ENCODE measurements at regions not wholly inside any gene's neighbourhood (a gene's known extent, or its start where the extent isn't known, plus 50 kb on each side); places are given as distances from the start of the nearest gene placed in this dataset.
A peak's percentile ranks its signal among the peaks of the same experiment; 100 is the strongest.

DNA sequence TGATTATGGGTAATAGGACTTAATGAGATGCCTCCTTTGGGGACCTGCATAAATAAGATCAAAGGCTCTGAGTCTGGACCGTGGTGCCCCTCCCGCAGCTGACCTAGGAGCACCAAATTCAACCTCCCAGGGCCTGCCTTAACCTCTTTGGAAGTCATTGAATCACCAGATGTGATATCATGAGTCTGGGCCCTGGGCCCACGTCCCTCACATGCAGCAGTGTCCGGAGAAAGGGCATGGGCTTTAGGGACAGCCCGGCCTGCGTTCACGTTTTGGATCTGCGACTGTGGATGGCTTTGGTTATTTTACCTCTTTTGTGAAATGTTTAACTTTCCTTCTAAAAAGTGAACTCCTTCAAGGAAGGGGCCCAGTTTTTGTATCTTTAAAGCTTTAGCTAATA lies 220.0 kb upstream of the KLF6 start:
- in situ Hi-C loops (cut with HindIII; ENCODE audit: low sequenced_read_pairs) = no loop called here

DNA sequence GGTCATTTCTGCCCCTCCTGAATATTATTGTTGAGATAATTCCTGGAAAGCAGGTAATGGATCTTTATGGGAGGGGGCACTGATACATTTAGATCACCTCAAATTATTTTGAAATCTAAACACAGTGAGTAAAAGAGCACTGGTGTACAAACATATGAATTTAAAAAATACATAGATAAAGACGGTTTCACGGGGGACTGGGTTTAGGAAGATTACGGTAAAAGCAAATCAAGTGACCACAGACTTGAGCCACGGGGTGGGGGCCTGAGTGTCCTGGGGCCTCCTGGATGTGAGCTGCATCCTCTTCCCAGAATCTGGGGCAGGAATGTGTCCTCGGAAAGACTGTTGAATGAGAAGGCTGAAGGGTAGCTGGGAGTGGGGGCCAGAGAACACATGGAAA lies 219.1 kb upstream of the KLF6 start:
- in situ Hi-C loops (cut with HindIII; ENCODE audit: low sequenced_read_pairs) = no loop called here
- no peak for DNase-seq (ENCODE audit: low spot score)

More for the DNA sequence above, 220.0 kb upstream of the KLF6 start:
- DNase-seq (ENCODE audit: low spot score) = no peak

DNA sequence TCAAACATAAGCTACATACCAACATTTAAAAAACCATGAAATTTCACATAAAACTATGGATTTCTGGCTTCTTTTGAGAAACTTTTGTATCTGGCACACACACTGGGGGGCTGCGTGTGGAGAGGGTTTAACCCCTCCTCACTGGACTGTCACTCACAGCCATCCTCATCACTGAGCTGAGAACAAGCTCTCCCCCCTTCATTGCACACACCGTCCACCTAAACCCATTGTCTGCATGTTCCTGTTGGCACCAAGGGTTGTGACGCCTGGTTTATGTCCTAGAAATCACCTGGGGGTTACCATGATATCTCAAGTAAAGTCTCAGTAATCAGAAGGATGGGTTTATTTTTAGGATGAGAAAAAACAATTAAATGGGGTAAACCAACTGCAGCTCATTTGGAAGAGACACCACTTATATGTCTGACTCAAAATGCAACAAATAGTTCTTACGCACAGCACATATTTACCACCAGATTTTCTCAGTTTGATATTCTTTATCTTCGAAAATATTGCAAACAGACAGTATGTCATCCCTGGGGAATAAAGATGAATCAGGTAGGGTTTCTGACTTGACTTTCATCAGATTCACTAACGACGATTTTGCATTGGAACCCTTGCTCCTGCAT lies 218.5 kb upstream of the KLF6 start:
- in situ Hi-C loops (cut with HindIII; ENCODE audit: low sequenced_read_pairs) = no loop called here
- no peak for DNase-seq (ENCODE audit: low spot score)

DNA sequence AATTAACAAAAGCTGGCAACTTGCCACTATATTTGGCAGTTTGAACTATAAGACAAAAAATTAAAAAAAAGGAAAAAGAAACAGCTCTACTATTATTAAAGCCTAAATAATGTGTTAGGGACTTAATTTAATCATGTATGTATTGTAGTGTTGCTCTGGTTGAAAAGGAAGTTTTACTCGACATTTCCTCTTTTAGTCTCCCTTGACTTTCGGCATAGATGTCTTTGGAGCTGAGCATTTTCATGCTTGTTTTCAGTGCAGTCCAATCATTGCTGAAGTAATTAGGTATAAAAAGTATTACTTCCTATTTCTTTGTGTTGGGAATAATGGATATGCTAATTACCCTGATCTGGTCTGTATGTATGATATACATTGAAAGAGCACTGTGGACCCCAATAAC lies 216.8 kb upstream of the KLF6 start:
- DNase-seq (ENCODE audit: low spot score) = no peak
- in situ Hi-C loops (cut with HindIII; ENCODE audit: low sequenced_read_pairs) = no loop called here

DNA sequence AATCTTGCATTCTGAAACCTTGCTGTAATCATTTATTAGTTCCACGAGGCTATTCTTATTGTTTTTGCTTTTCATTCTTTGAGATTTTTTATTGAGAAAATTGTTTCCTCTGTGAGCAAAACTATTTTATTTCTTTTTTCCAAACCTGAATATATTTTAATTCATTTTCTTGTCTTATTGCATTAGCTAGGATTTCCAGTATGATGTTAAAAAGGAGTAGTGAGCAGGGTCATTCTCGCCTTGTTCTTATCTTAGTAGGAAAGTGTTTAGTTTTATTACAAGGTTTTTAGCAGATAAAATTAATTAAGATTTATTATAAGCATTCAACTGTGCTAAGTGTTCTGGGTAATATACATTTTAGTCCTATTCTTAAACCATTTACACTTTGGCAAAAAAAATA lies 214.6 kb upstream of the KLF6 start:
- in situ Hi-C loops (cut with HindIII; ENCODE audit: low sequenced_read_pairs) = no loop called here
- DNase-seq (ENCODE audit: low spot score) = no peak

DNA sequence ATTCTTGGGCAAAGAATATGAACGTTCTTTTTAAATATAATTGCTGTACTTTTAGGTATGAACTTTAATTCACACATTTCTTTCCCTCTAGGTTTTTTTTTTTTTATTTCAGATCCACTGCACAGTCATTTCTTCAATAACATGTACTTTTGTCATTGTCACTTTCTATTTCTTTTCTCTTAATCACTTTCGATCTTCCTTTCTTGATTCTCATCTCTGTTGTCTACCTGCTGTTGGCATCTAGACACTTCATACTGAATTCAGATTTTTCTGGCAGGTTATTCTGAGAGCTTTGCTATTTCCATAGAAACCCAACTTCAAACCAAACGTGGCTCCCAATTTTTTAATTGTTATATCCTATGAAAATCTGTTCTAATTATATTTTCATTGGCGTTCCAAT lies 211.7 kb upstream of the KLF6 start:
- DNase-seq (ENCODE audit: low spot score) = no peak
- in situ Hi-C loops (cut with HindIII; ENCODE audit: low sequenced_read_pairs) = no loop called here

DNA sequence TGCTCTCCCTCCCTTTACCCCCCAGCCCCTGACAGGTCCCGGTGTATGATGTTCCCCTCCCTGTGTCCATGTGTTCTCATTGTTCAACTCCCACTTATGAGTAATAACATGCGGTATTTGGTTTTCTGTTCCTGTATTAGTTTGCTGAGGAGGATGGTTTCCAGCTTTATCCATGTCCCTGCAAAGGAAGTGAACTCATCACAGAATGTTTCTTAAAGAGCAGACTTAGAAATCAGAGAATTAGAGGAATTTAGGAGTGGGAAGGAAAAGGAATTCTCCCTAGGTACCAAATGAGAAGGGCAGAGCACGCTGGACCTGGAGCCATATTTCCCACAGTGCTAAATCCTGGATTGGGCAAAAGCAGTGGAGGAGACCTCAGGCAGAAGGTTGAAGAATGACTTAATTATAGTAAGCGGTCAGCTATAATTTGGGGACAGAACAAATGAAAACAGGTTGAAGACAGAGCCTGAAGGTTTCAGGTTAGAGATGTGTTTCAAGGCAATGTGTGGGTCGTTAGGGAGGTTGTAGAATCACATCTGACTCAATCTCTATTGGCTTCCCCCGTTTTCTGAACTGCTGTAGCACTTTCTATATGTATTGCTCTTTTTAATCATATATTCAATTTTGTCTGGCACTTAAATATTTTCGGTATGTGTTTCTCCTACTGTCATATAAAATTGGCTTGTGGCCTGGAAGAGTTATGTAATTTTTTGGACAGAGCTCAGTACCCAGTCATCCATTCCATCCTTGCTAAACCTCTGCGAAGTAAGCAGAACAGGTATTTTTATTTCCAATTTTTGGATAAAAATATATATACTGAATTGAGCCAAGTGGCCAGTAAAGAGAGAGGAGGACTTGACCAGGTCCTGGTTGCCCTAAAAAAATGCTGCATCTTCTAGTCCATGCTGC lies 210.5 kb upstream of the KLF6 start:
- in situ Hi-C loops (cut with HindIII; ENCODE audit: low sequenced_read_pairs) = no loop called here
- DNase-seq (ENCODE audit: low spot score) = peak; percentile 55

DNA sequence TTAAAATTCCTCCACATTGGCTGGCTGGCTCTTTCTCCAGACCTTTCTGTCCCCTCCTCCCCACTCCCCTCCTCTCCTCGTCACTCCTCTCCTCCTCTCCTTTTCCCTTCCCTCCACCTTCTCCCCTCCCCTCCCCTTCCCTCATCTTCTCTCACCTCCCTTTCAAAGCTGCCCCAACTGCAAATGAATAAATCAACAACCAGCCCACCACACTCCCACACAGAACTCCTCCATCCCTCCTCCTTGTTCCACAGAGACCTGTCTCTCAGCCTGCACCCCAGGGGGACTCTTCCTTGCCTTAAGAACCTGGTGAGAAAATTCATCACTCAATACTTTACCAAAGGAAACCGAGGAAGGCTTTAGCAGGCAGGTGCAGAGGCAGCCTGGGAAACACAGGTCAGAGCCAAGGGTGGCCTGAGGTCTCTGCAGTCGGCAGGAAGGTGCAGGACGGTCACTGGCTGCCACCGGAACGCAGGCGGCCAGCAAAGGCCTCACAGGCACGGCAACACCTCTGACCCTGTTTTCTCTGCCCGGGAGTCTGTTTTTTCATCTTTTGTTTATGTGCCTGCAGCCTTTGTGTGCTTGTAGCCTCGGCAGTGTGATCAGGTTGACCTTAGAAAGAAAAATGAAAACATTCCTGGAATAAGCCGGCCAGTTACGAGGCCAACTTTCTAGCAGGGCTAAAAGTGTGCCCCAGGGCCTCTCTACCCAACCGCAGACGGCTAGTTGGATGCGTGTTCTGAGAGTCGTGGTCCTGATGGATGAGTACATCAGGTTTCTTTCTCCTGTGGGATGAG lies 207.6 kb upstream of the KLF6 start:
- DNase-seq (ENCODE audit: low spot score) = no peak
- in situ Hi-C loops (cut with HindIII; ENCODE audit: low sequenced_read_pairs) = no loop called here

DNA sequence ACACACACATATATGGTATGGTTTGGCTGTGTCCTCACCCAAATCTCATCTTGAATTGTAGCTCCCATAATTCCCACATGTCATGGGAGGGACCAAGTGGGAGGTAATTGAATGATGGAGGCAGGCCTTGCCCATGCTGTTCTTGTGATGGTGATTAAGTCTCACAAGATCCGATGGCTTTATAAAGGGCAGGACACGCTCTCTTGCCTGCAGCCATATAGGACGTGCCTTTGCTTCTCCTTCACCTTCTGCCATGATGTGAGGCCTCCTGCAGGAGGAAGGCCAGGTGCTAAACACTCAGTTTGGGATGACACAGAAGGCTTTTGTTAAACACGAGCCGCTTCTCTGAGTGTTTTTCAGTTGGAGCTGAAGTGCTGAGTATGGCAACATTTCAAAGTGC lies 205.3 kb upstream of the KLF6 start:
- DNase-seq (ENCODE audit: low spot score) = no peak
- in situ Hi-C loops (cut with HindIII; ENCODE audit: low sequenced_read_pairs) = no loop called here

DNA sequence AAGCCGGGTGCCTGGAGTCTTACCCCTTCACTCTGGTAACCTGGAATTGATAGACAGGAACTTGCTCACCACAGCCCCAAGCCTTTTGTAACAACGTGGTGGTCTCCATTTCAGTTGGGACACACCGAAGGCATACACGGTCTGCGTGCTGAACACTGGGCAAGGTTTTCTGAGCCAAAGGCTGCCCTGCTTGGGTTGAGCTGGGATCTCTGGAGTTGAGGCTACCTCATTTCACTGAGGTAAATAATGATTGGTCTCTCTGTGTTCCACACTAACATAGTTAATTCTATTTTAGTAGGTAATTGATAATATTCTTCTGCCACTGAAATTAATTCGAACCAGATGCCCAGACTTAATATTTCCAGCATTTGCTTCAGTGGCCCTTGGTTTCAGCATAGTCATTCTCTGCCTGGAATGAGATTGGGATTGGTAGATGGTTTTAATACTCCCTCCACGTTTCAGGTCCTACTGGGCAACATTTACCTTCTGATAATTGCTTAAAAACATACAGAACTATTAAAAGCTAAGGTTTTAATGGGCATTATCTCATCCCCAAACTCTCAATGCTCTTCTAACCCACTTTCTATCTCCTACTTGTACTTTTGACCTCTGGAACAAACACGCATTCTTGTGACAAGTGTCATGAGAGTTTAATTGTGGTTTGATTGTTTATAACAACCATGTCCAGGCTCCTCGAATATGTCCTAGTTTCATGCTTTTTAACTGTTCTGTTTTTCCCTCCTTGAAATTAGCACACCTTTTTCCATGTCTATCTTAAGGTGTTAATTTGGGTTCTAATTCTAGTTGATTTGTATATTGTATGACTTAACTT lies 202.3 kb upstream of the KLF6 start:
- in situ Hi-C loops (cut with HindIII; ENCODE audit: low sequenced_read_pairs) = no loop called here

DNA sequence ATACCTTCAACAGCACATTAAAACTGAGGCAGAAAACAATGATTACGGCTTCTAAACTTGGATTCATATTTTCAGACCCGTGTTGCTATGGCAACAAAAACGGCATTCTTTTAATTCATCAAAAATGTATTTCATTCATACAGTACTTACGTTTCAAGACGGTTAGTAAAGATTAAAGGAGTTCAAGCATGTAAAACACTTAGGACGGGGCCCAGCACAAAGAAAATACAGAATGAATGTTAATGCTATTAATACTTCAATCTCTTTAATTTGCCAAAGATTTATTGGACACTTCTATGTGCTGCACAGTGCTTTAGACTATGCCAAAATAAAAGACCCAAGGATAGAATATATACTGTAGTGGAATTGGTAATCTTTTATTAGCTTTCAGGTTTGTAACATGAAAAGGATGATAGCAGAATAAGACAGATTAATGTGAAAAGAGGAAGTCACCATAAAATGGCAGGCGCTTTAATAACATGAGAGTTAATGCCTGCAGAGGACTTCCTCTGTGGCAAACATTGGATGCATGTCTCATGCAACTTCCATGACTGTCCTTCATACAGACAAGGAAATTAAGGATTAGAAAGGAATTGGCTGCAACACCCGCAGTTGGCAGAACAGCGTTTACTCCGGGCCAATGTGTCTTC lies 201.6 kb upstream of the KLF6 start:
- in situ Hi-C loops (cut with HindIII; ENCODE audit: low sequenced_read_pairs) = no loop called here
- DNase-seq (ENCODE audit: low spot score) = no peak

More for the DNA sequence above, 202.3 kb upstream of the KLF6 start:
- DNase-seq (ENCODE audit: low spot score) = no peak

DNA sequence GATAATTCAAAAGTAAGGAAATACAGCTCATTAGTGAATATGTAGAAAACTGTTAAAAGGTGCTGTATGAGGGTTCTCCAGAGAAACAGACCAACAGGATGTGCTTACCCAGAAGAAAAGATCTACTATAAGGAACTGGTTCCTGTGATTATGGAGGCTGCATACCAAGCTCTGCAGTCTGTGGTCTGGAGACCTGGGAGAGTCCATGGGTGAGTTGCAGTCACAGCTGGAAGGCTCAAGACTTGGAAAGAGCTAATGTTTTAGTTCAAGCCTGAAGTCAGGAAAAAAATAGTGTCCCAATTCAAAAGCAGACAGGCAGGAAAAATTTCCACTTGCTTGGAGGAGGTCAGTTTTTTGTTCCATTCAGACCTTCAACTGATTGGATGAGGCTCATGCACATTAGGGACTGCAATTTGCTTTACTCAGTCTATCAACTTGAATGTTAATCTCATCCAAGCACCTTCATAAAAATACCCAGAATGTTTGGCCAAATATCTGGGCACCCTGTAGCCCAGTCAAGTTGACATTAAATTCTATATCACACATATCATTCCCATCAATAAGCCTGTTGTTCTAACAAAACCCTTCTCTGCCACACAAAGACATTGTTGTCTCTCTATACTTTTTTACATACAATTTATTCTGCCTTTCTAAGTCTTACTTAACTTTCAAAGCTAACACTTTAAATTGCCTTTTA lies 197.9 kb upstream of the KLF6 start:
- in situ Hi-C loops (cut with HindIII; ENCODE audit: low sequenced_read_pairs) = no loop called here
- DNase-seq (ENCODE audit: low spot score) = no peak

DNA sequence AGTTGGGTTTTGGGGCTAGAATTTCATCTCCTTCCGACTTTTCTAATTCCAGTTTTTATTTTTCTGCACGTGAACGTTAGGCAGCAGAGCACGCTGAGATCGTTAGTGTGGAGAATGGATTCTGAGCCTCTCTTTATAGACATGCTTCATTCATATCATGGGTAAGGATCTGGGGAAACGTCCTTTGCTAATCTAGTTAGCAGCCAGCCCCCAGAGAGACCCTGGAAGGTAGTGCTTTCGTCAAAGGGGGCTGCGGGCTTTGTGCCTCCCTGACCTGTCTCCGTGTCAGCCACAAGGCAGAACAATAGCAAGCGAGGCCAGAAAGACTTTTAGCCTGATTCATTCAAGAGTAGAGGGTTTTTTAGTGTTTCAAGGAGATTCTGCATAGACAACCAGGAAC lies 196.3 kb upstream of the KLF6 start:
- no peak for DNase-seq (ENCODE audit: low spot score)
- in situ Hi-C loops (cut with HindIII; ENCODE audit: low sequenced_read_pairs) = no loop called here

DNA sequence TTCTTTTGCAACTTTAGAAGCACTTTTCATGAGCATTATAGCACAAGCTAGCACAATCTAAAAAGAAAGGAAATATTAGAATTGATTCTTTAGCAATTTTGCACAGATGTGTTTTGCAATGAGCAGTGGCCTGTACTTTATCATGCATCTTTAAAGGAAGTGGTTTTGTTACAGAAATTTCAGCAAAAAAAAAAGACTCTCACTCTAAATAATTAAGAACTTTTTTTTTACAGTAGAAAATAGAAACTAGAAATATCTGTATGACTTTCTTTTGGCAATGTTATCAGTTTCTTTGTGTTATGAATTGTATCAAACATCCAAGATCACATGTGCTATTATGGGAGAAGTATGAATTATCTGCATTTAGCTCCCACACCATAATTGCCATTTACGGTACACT lies 195.7 kb upstream of the KLF6 start:
- DNase-seq (ENCODE audit: low spot score) = no peak

DNA sequence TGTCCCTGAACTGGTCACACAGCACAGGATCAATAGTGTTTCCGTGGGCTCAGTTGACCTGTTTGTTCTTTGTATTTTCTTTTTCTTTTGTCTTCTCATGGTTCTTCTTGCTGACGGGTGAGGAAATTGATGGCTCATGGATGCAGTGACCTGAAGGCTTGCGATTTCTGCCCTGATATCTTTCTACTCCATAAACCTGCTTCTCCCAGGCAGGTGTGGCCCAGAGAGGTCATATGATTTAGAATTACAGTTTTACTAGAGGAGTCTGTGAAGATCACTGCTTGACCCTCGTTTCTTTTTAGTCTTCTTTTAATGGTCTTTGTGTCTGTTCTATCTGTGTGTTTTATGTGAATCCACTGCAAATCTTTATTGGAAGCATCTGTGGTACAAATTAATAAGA lies 195.1 kb upstream of the KLF6 start:
- in situ Hi-C loops (cut with HindIII; ENCODE audit: low sequenced_read_pairs) = no loop called here
- DNase-seq (ENCODE audit: low spot score) = no peak

More for the DNA sequence above, 195.7 kb upstream of the KLF6 start:
- in situ Hi-C loops (cut with HindIII; ENCODE audit: low sequenced_read_pairs) = no loop called here

DNA sequence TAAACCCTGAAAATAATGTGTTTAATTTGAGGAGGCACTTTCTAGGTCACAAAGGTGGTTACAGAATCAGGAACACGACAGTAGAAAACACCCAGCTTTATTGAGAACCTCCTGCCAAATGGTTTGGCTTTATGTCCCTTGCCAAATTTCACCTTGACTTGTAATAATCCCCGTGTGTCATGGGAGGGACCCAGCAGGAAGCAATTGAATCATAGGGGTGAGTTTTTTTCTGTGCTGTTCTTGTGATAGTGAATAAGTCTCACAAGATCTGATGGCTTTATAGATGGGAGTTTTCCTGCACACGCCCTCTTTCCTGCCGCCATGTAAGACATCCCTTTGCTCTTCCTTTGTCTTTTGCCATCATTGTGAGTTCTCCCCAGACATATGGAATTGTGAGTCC lies 193.8 kb upstream of the KLF6 start:
- no peak for DNase-seq (ENCODE audit: low spot score)
- in situ Hi-C loops (cut with HindIII; ENCODE audit: low sequenced_read_pairs) = no loop called here

DNA sequence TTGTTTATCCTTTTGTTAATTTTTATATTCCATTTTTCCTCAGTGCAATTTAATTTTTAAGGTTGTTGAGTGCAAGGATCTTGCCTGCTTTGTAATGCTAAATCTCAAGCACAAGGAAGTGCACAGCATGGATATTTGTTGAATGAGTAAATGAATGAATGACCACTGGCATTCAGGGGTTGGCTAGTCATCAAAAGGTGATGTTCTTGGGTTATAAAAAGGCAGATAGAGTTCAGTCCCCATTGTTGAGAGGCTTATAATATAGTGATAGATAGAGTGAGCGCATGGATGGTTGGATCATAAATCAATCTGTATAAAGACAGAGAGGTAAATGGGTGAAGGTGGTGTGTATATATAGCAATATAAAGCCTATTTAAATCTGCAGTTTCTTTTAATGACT lies 193.2 kb upstream of the KLF6 start:
- no peak for DNase-seq (ENCODE audit: low spot score)
- in situ Hi-C loops (cut with HindIII; ENCODE audit: low sequenced_read_pairs) = no loop called here

DNA sequence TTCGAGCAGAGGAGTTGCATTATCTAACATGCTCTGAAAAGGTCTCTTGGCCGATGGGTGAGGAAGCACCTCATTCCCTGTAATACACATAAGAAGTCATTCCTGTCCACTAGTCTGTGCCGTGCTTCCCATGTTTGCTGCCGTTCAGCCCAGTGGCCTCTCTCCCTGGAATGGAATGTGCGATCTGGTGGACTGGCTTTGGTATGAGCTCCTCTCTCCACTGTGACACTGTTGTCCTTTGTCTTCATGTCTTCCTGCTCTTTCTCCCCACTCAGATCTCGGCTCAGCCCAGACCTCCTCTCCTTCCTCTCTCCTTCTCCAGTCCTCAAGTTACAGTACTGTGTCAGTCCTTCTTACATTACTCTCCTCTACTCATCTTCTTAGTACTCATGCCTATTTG lies 192.8 kb upstream of the KLF6 start:
- DNase-seq (ENCODE audit: low spot score) = no peak
- in situ Hi-C loops (cut with HindIII; ENCODE audit: low sequenced_read_pairs) = no loop called here

Data from G401 (cell line).